Vagina (tissue), 2 donors: ENCODE measurements at regions not wholly inside any gene's neighbourhood (a gene's known extent, or its start where the extent isn't known, plus 50 kb on each side); places are given as distances from the start of the nearest gene placed in this dataset.
"Not testable (repeated sequence)": the region's sequence is repeated elsewhere in the genome, so short reads cannot be mapped to it uniquely, and the experiment has no call there.

Experiments used
- DNase-seq, 2 donors: peaks; one replicate each; pipeline ENCODE4 v3.0.0-alpha.2; 2017; ENCODE audit errors: extremely low spot score in 2 of 2
- H3K27ac ChIP-seq: fragments of 200-600 bp; sonication (generic); one replicate; pipeline ENCODE4 v1.5.1; 2019
- H3K27me3 ChIP-seq: fragments of 200-600 bp; sonication (generic); one replicate; pipeline ENCODE4 v1.5.1; 2019
- H3K36me3 ChIP-seq, 2 donors: fragments of 200-600 bp; sonication (generic); one replicate each; pipeline ENCODE4 v1.5.1; 2017 to 2019
- H3K4me1 ChIP-seq: fragments of 200-600 bp; sonication (generic); one replicate; pipeline ENCODE4 v1.5.1; 2019
- H3K4me3 ChIP-seq, 2 donors: fragments of 200-600 bp; sonication (generic); 1 replicate in 1 of 2; 2 replicates in 1 of 2; pipeline ENCODE4 v1.5.1; 2016 to 2019
- H3K9me3 ChIP-seq: fragments of 200-600 bp; sonication (generic); one replicate; pipeline ENCODE4 v1.5.1; 2019
- CTCF ChIP-seq, 3 experiments: fragments of 450-650 bp in 2 of 3; fragments of 200-600 bp in 1 of 3; sonication (generic) in 1 of 3; IDR thresholded peaks; one replicate each; pipeline ENCODE4 v1.5.1; 2017 to 2019; ENCODE audit warnings: antibody characterized with exemption in 3 of 3, mild to moderate bottlenecking in 2 of 3, moderate library complexity in 2 of 3
- POLR2A ChIP-seq, 2 donors: fragments of 450-650 bp; IDR thresholded peaks; one replicate each; pipeline ENCODE4 v1.6.1; 2017; ENCODE audit warnings: antibody characterized with exemption in 2 of 2, mild to moderate bottlenecking in 2 of 2, moderate library complexity in 2 of 2
- POLR2AphosphoS5 ChIP-seq, 2 donors: sonication (generic); formaldehyde crosslinking; IDR thresholded peaks; one replicate each; pipeline ENCODE4 v1.9.0; 2017; ENCODE audit warnings: antibody characterized with exemption in 2 of 2, mild to moderate bottlenecking in 2 of 2, low read depth in 1 of 2; ENCODE audit not compliant: insufficient read depth in 1 of 2
- intact Hi-C: fragments of 100-400 bp; cut with DNase I; formaldehyde crosslinking; loops from one replicate; pipeline ENCODE4 v1.15.1; 2023

DNA sequence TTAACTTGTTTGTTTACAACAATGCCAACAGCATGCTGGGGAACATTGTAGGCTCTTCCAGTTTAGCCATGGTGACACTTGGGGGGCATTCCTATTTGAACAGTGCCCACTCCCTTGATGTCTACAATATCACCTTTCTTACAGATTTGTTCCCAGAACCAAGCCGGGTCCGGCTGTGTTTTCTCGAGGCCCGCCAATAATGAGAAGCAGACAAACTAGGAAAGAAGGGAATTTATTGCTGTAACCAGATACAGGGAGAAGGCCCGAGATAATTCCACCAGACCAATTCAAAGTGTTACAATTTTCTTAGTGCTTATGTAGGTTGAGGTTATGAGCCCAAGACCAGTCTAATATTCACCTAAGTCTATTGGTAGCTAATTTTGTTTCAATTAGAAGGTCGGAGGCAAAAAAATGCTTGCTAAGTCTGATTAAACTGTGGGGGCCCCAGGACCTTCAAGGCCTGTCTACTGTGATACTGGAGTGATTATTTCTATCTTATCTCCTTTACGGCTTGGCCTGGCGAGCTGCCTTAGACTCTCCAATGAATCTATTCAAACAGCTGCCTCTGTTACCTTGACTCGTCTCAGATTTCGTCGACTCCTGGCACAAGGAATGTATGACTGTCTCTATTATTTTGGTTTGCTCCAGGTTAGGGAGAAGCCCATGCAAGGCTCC, 59.1 kb upstream of the PSME4 start:
- Histone ChIP-seq H3K9me3 (no peaks in the 10 kb centered on the region), H3K36me3 (no peaks in the 10 kb centered on the region), H3K27me3 (no peaks in the 10 kb centered on the region), H3K27ac (peak overlapping the region; percentile 72), H3K4me1 (peaks cover 9% of the 10 kb centered on the region), H3K4me3 (no peak overlapping the region)
- DNase-seq = no peak
- intact Hi-C loops = no loop called here
- no peak for TF ChIP-seq CTCF (IDR thresholded peaks at IDR 0.05)
- no peak for TF ChIP-seq POLR2A (IDR thresholded peaks at IDR 0.05)
- no peak for TF ChIP-seq POLR2AphosphoS5 (IDR thresholded peaks at IDR 0.05; ENCODE audit: insufficient read depth in 1 of 2, low read depth in 1 of 2)

DNA sequence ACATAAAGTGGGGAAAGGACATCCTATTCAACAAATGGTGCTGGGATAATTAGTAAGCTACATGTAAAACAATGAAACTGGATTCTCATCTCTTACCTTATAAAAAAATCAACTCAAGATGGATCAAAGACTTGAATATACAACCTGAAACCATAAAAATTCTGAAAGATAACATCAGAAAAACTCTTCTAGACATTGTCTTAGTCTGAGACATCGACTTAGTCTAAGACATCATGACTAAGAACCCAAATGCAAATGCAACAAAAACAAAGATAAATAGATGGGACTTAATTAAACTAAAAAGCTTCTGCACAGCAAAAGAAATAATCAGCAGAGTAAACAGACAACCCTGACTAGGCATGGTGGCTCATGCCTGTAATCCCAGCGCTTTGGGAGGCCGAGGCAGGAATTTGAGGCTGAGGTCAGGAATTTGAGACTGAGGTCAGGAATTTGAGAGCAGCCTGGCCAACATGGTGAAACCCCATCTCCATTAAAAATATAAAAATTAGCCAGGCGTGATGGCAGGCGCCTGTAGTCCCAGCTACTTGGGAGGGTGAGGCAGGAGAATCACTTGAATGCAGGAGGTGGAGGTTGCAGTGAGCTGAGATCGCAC, 54.8 kb upstream of the PSME4 start:
- DNase-seq, H3K27me3 ChIP-seq, intact Hi-C loops, H3K27ac ChIP-seq, H3K36me3 ChIP-seq, H3K4me1 ChIP-seq, H3K9me3 ChIP-seq, H3K4me3 ChIP-seq: not testable (repeated sequence)

GRCh38 chr2:54024576-54024975, 53.8 kb upstream of the PSME4 start:
- H3K4me1 ChIP-seq = peaks cover 10% of the 10 kb centered on the region
- peaks cover 7% of the 10 kb centered on the region for H3K9me3 ChIP-seq
- no peak for TF ChIP-seq POLR2AphosphoS5 (IDR thresholded peaks at IDR 0.05; ENCODE audit: insufficient read depth in 1 of 2, low read depth in 1 of 2)
- TF ChIP-seq POLR2A (IDR thresholded peaks at IDR 0.05) = no peak
- no peak for TF ChIP-seq CTCF (IDR thresholded peaks at IDR 0.05)
- no peak overlapping the region for H3K4me3 ChIP-seq
- DNase-seq = no peak
- intact Hi-C loops = no loop called here
- H3K27me3 ChIP-seq = no peaks in the 10 kb centered on the region
- no peak overlapping the region for H3K27ac ChIP-seq
- no peaks in the 10 kb centered on the region for H3K36me3 ChIP-seq

DNA sequence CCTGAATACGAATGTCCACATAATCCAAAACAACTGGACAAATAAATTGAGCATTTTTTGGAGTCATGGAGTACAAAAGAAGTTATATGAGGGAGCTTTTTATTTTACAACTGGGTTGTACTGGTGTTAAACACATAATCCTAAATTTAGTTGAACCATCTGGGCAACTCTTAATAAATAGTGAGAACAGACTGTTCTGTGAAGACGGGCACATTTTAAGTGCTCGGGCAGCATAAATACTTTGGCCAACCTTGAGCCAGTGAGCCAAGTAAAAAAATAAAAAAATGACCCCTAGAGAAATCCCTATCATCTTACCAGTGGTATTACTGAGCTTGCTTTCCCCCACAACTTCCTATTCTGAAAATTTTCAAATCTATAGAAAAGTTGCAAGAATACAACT, 50.9 kb upstream of the PSME4 start:
- TF ChIP-seq POLR2AphosphoS5 (IDR thresholded peaks at IDR 0.05; ENCODE audit: insufficient read depth in 1 of 2, low read depth in 1 of 2) (no peak), POLR2A (IDR thresholded peaks at IDR 0.05) (no peak), CTCF (IDR thresholded peaks at IDR 0.05) (no peak)
- no peak for DNase-seq
- Histone ChIP-seq H3K27me3 (no peaks in the 10 kb centered on the region), H3K4me3 (no peak overlapping the region), H3K27ac (no peak overlapping the region), H3K36me3 (no peaks in the 10 kb centered on the region), H3K4me1 (peaks cover 14% of the 10 kb centered on the region), H3K9me3 (peaks cover 7% of the 10 kb centered on the region)
- intact Hi-C loops = no loop called here

- no peaks in the 10 kb centered on the region for H3K36me3 ChIP-seq
- H3K4me3 ChIP-seq = no peak overlapping the region
- peaks cover 14% of the 10 kb centered on the region for H3K4me1 ChIP-seq
- TF ChIP-seq CTCF (IDR thresholded peaks at IDR 0.05) = no peak
- TF ChIP-seq POLR2A (IDR thresholded peaks at IDR 0.05) = no peak
- no peak for TF ChIP-seq POLR2AphosphoS5 (IDR thresholded peaks at IDR 0.05; ENCODE audit: insufficient read depth in 1 of 2, low read depth in 1 of 2)
- DNase-seq = no peak
- H3K27me3 ChIP-seq = no peaks in the 10 kb centered on the region
- intact Hi-C loops = no loop called here
- H3K27ac ChIP-seq = no peak overlapping the region
- H3K9me3 ChIP-seq = peaks cover 7% of the 10 kb centered on the region
These were observed 50.1 kb upstream of the PSME4 start for GRCh38 chr2:54020793-54021414.
